GM12872 (cell line): ENCODE measurements at regions not wholly inside any gene's neighbourhood (a gene's known extent, or its start where the extent isn't known, plus 50 kb on each side); places are given as distances from the start of the nearest gene placed in this dataset.

Experiments used
- CTCF ChIP-seq: IDR thresholded peaks from 3 replicates; pipeline ENCODE4 v1.5.1; 2011; ENCODE audit warnings: low read depth, mild to moderate bottlenecking, low read length, moderate library complexity; ENCODE audit not compliant: insufficient read depth

GRCh38 chr2:62330959-62331358 lies 135.0 kb downstream of the B3GNT2 start:
- TF ChIP-seq CTCF = no peak

- no peak for TF ChIP-seq CTCF
Observed at GRCh38 chr2:62329797-62330196, 133.9 kb downstream of the B3GNT2 start.

DNA sequence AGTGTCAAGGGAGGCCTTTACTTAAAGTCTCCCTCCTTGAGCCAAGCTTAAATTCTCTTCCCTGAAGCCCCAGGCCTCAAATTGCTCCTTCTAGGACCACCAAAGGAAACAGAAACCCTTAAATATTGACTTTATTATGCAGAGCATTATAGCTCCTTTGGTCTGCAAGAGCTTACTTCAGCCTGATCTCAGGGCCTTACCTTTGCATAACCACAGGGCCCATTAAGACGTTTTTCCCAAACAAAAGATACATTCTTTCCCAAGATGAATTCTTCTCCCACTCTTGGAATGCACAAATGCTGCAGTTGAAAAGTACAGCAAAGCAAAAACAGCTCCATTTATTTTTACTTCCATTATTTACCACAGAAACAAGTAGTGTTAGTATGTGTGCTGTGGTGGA lies 130.8 kb downstream of the B3GNT2 start:
- TF ChIP-seq CTCF = no peak

GRCh38 chr2:62325398-62325797 lies 129.5 kb downstream of the B3GNT2 start:
- no peak for TF ChIP-seq CTCF

- no peak for TF ChIP-seq CTCF
Observed at GRCh38 chr2:62321380-62322289, 125.7 kb downstream of the B3GNT2 start.

DNA sequence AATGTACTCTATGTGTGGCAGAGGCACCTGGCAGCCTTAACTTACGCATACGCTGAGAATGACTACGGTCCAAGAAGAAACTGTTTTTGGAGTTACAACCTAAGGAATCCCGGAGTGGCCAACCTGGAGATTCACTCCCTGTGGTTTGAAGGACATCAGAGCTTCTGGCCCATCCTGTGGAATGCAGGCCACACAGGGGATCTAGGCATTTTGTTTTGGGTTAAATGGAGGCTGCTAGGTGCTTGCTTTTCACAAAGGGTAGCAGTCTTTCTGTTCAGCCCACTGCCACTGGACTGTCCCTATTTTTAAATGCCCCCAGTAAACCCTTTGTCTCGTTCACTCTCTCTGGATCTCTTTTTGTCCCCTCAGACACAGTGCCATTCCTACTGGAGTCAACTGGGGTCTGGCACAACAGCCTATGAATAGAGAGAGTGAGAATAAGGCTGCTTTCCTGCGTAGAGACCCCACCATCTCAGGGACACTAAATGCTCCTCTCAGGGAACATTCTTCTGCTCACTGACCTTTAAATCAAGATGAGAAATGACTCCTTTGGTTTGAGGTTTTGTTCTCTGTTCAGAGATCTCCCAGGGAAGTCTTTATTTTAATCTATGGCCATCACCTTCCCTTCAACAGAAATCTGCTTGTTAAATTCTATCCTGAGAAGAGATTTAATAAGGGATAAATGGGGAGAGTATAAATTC lies 124.9 kb downstream of the B3GNT2 start:
- TF ChIP-seq CTCF = no peak

GRCh38 chr2:62319070-62319469 lies 123.2 kb downstream of the B3GNT2 start:
- no peak for TF ChIP-seq CTCF
